ENCODE measurements at regions not wholly inside any gene's neighbourhood (a gene's known extent, or its start where the extent isn't known, plus 50 kb on each side); places are given as distances from the start of the nearest gene placed in this dataset.

- no peak for TF ChIP-seq EZH2 (IDR thresholded peaks at IDR 0.05; ENCODE audit: low read length, missing control alignments)
- no peak for TF ChIP-seq CTCF (conservative IDR thresholded peaks at IDR 0.05 in 1 of 2, IDR thresholded peaks at IDR 0.05 in 1 of 2; ENCODE audit: low read depth in 1 of 2, low read length in 2 of 2)
These were observed 320.1 kb upstream of the NFE2L3 start for GRCh38 chr7:25831831-25832411.
